HCT116 (cell line): ENCODE measurements at regions not wholly inside any gene's neighbourhood (a gene's known extent, or its start where the extent isn't known, plus 50 kb on each side); places are given as distances from the start of the nearest gene placed in this dataset.

ENCODE experiments used
- ATAC-seq: fragments of 200-7000 bp; cut with Tn5 transposase; 2 replicates; pipeline ENCODE4 v1.9.1; 2020; ENCODE audit warnings: mild to moderate bottlenecking, moderate library complexity
- BruUV-seq: library from RNA; stranded (reverse); fragments of 400-500 nt; replicated peaks from 2 replicates; lab custom pipeline; 2021; lab: Mats Ljungman, UMichigan
- CTCF ChIA-PET: fragments of 300-600 bp; sonication (Branson Sonifier 250); formaldehyde crosslinking; loops from one replicate; lab custom pipeline; 2021; ENCODE audit warnings: antibody characterized with exemption; lab: Charles Lee
- POLR2A ChIA-PET: fragments of 300-600, 350-600 bp; sonication (Branson Sonifier 250); formaldehyde crosslinking; loops from one replicate; lab custom pipeline; 2021; ENCODE audit warnings: antibody characterized with exemption; lab: Charles Lee
- RAD21 ChIA-PET, 2 experiments: fragments of 300-600 bp; sonication (Branson Sonifier 250); formaldehyde crosslinking; loops; one replicate each; lab custom pipeline; 2023; ENCODE audit warnings: low total read pairs in 2 of 2; ENCODE audit not compliant: uncharacterized antibody in 2 of 2, unreplicated experiment in 2 of 2, low non-redundant PET in 1 of 2; lab: Charles Lee
- DNase-seq: peaks from one replicate; pipeline ENCODE4 v3.0.0-alpha.2; 2010; ENCODE audit warnings: low read depth, low spot score
- H2AFZ ChIP-seq: fragments of 200-600 bp; shearing (Covaris generic), sonication (generic); 2 replicates; pipeline ENCODE4 v1.6.1; 2017; ENCODE audit warnings: low read depth, mixed run types, mixed read lengths, antibody characterized with exemption, low read length; ENCODE audit not compliant: poor library complexity, severe bottlenecking
- H3K27ac ChIP-seq: 2 replicates; pipeline ENCODE4 v1.5.1; 2012; ENCODE audit warnings: low read depth, low read length
- H3K27me3 ChIP-seq: fragments of 200-600 bp; sonication (generic); 2 replicates; pipeline ENCODE4 v1.6.1; 2016; ENCODE audit warnings: mixed run types, low read length, mixed read lengths; ENCODE audit not compliant: insufficient read depth
- H3K36me3 ChIP-seq, 2 experiments: fragments of 200-500 bp in 1 of 2; fragments of 200-600 bp in 1 of 2; sonication (Bioruptor generic) in 1 of 2; sonication (generic) in 1 of 2; 2 replicates each; pipeline versions ENCODE4 v1.5.1 to v1.6.1; 2014 to 2016; ENCODE audit warnings: low read length in 2 of 2, inconsistent platforms in 1 of 2, mixed read lengths in 1 of 2, mixed run types in 1 of 2; ENCODE audit not compliant: insufficient read depth in 2 of 2, control insufficient read depth in 1 of 2
- H3K4me1 ChIP-seq, 2 experiments: fragments of 200-600 bp in 1 of 2; sonication (generic) in 1 of 2; 2 replicates each; pipeline versions ENCODE4 v1.5.1 to v1.6.1; 2012 to 2017; ENCODE audit warnings: low read length in 2 of 2, inconsistent platforms in 1 of 2, mild to moderate bottlenecking in 1 of 2, mixed read lengths in 1 of 2, mixed run types in 1 of 2, moderate library complexity in 1 of 2; ENCODE audit not compliant: insufficient read depth in 2 of 2, control insufficient read depth in 1 of 2
- H3K4me2 ChIP-seq: fragments of 200-600 bp; sonication (generic); 2 replicates; pipeline ENCODE4 v1.6.1; 2017; ENCODE audit warnings: mixed run types, low read length, mixed read lengths
- H3K4me3 ChIP-seq, 2 experiments: fragments of 200-600 bp in 1 of 2; sonication (generic) in 1 of 2; replicated peaks in 1 of 2; 2 replicates each; pipeline ENCODE4 v1.5.1; 2011 to 2016; ENCODE audit warnings: low read length in 2 of 2, control low read depth in 1 of 2, low read depth in 1 of 2, mild to moderate bottlenecking in 1 of 2, mixed read lengths in 1 of 2, mixed run types in 1 of 2
- H3K79me2 ChIP-seq: fragments of 200-600 bp; sonication (generic); 2 replicates; pipeline ENCODE4 v1.6.1; 2017; ENCODE audit warnings: mild to moderate bottlenecking, mixed run types, low read length, moderate library complexity, mixed read lengths; ENCODE audit not compliant: insufficient read depth
- H3K9ac ChIP-seq: fragments of 200-600 bp; sonication (generic); 2 replicates; pipeline ENCODE4 v1.6.1; 2016; ENCODE audit warnings: low read length, mixed read lengths
- H3K9me2 ChIP-seq: fragments of 200-600 bp; sonication (generic), shearing (Covaris generic); 2 replicates; pipeline ENCODE4 v1.6.1; 2017; ENCODE audit warnings: mixed run types, mild to moderate bottlenecking, moderate library complexity; ENCODE audit not compliant: insufficient read depth
- H3K9me3 ChIP-seq, 2 experiments: fragments of 200-500 bp in 1 of 2; fragments of 200-600 bp in 1 of 2; sonication (Bioruptor generic) in 1 of 2; sonication (generic) in 1 of 2; 2 replicates each; pipeline ENCODE4 v1.6.1; 2014 to 2017; ENCODE audit warnings: low read length in 2 of 2, mixed read lengths in 2 of 2, inconsistent platforms in 1 of 2, low read depth in 1 of 2, mild to moderate bottlenecking in 1 of 2, mixed run types in 1 of 2, moderate library complexity in 1 of 2; ENCODE audit not compliant: control insufficient read depth in 1 of 2, insufficient read depth in 1 of 2
- H4K20me1 ChIP-seq: fragments of 200-600 bp; sonication (generic), shearing (Covaris generic); 2 replicates; pipeline ENCODE4 v1.6.1; 2017; ENCODE audit warnings: mixed run types, mild to moderate bottlenecking, moderate library complexity; ENCODE audit not compliant: insufficient read depth
- CBX3 ChIP-seq: IDR thresholded peaks from 2 replicates; pipeline ENCODE4 v1.6.1; 2012; ENCODE audit warnings: low read depth
- CEBPB ChIP-seq: IDR thresholded peaks from 2 replicates; pipeline ENCODE4 v1.6.1; 2012; ENCODE audit warnings: low read depth
- ELF1 ChIP-seq: IDR thresholded peaks from 2 replicates; pipeline ENCODE4 v1.6.1; 2012; ENCODE audit warnings: low read depth, borderline replicate concordance
- EZH2 ChIP-seq: fragments of 200-600 bp; sonication (generic); IDR thresholded peaks from 2 replicates; pipeline ENCODE4 v1.6.1; 2017; ENCODE audit warnings: antibody characterized with exemption, mixed run types
- POLR2A ChIP-seq: IDR thresholded peaks from 2 replicates; pipeline ENCODE4 v1.7.0; 2011; ENCODE audit warnings: borderline replicate concordance; ENCODE audit not compliant: insufficient read depth, insufficient read length; ENCODE audit errors: extremely low read depth
- REST ChIP-seq: IDR thresholded peaks from 2 replicates; pipeline ENCODE4 v1.6.1; 2012; ENCODE audit warnings: low read depth
- SIN3A ChIP-seq: IDR thresholded peaks from 2 replicates; pipeline ENCODE4 v1.6.1; 2012; ENCODE audit warnings: low read depth
- SP1 ChIP-seq: IDR thresholded peaks from 2 replicates; pipeline ENCODE4 v1.6.1; 2012; ENCODE audit warnings: low read depth
- TCF7L2 ChIP-seq: IDR thresholded peaks from 2 replicates; pipeline ENCODE4 v1.7.0; 2011; ENCODE audit warnings: borderline replicate concordance, inconsistent platforms; ENCODE audit not compliant: insufficient read depth, insufficient read length; ENCODE audit errors: extremely low read depth
- YY1 ChIP-seq: IDR thresholded peaks from 2 replicates; pipeline ENCODE4 v1.6.1; 2011; ENCODE audit warnings: low read length, low read depth, moderate library complexity, mild to moderate bottlenecking; ENCODE audit not compliant: insufficient replicate concordance; ENCODE audit errors: extremely low read depth
- ZFX ChIP-seq: fragments of 450-650 bp; IDR thresholded peaks from 2 replicates; pipeline ENCODE4 v1.6.1; 2017
- intact Hi-C: fragments of 100-400 bp; cut with micrococcal nuclease; formaldehyde crosslinking; loops from 2 replicates; pipeline ENCODE4 v1.10.0; 2022

DNA sequence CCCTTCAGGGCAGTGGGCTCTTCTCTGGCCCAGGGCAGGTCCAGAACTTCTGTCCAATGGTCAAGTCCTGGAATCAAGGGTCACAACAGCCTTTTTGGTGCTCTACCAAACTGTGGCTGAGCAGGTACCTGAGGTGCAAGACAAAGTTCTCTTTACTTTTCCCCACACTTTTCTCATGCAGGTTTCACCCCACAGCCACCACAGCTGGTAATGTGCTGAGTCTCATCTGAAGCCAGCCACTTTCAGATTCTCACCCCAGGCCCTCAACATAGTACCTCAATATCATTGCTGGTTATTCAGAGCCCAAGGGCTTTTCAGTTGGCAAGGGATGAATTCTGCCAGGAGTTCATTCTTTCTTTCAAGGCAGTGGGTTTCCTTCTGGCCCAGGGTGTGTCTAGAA, 426.0 kb downstream of the TECRL start:
- no peak overlapping the region for H2AFZ ChIP-seq
- peaks cover 9 to 29% of the 10 kb centered on the region in 2 experiments; a peak in 2 of 4 replicates for H3K9me3 ChIP-seq
- TF ChIP-seq CEBPB = no peak
- no peak for TF ChIP-seq ELF1
- no peak for TF ChIP-seq TCF7L2
- no peak for TF ChIP-seq EZH2
- no peak for TF ChIP-seq POLR2A
- TF ChIP-seq ZFX = no peak
- TF ChIP-seq SP1 = no peak
- no peak for TF ChIP-seq SIN3A
- TF ChIP-seq YY1 = no peak
- no peak for TF ChIP-seq CBX3
- TF ChIP-seq REST = no peak
- H3K9me2 ChIP-seq = no peaks in the 10 kb centered on the region
- ChIA-PET CTCF (no interaction called here), RAD21 (no interaction called here), POLR2A (no interaction called here)
- no peak overlapping the region for H3K4me2 ChIP-seq
- H3K79me2 ChIP-seq = no peaks in the 10 kb centered on the region
- H3K27me3 ChIP-seq = no peaks in the 10 kb centered on the region
- no peak overlapping the region for H3K9ac ChIP-seq
- no peak overlapping the region for H3K27ac ChIP-seq
- H4K20me1 ChIP-seq = no peaks in the 10 kb centered on the region
- no peaks in the 10 kb centered on the region for H3K4me1 ChIP-seq
- no peaks in the 10 kb centered on the region for H3K36me3 ChIP-seq
- BruUV-seq = no TSS peak
- intact Hi-C loops = no loop called here
- DNase-seq = no peak
- H3K4me3 ChIP-seq = no peak overlapping the region
- ATAC-seq = no peak
